Panc1 (cell line): ENCODE measurements at regions not wholly inside any gene's neighbourhood (a gene's known extent, or its start where the extent isn't known, plus 50 kb on each side); places are given as distances from the start of the nearest gene placed in this dataset.

Source experiments
- ATAC-seq: fragments of 200-7000 bp; cut with Tn5 transposase; 2 replicates; pipeline ENCODE4 v1.9.1; 2020; ENCODE audit warnings: mild to moderate bottlenecking, moderate library complexity
- BruUV-seq: library from RNA; stranded (reverse); fragments of 400-500 nt; replicated peaks from 2 replicates; lab custom pipeline; 2021; lab: Mats Ljungman, UMichigan
- CTCF ChIA-PET: fragments of 300-600 bp; sonication (Branson Sonifier 250); formaldehyde crosslinking; loops from one replicate; lab custom pipeline; 2022; ENCODE audit warnings: antibody characterized with exemption; lab: Charles Lee
- POLR2A ChIA-PET: fragments of 300-600 bp; sonication (Branson Sonifier 250); formaldehyde crosslinking; loops from one replicate; lab custom pipeline; 2022; ENCODE audit warnings: antibody characterized with exemption; lab: Charles Lee
- DNase-seq: peaks from one replicate; pipeline ENCODE4 v3.0.0-alpha.2; 2010; ENCODE audit warnings: low read depth, low spot score
- H3K27ac ChIP-seq: 2 replicates; pipeline ENCODE4 v1.5.1; 2011; ENCODE audit warnings: mild to moderate bottlenecking, low read length, inconsistent platforms
- H3K27me3 ChIP-seq: fragments of 200-500 bp; sonication (Bioruptor generic); 2 replicates; pipeline ENCODE4 v1.6.0; 2014; ENCODE audit warnings: low read length, inconsistent platforms; ENCODE audit not compliant: control insufficient read depth, insufficient read depth
- H3K36me3 ChIP-seq: fragments of 200-500 bp; sonication (Bioruptor generic); 2 replicates; pipeline ENCODE4 v1.5.1; 2014; ENCODE audit warnings: inconsistent platforms, mild to moderate bottlenecking, low read length, moderate library complexity; ENCODE audit not compliant: control insufficient read depth, insufficient read depth
- H3K4me1 ChIP-seq: 2 replicates; pipeline ENCODE4 v1.5.1; 2011; ENCODE audit warnings: inconsistent platforms, mild to moderate bottlenecking, low read length, moderate library complexity; ENCODE audit not compliant: control insufficient read depth, insufficient read depth
- H3K4me3 ChIP-seq, 2 experiments: 2 replicates each; pipeline ENCODE4 v1.5.1; 2011 to 2012; ENCODE audit warnings: low read depth in 2 of 2, low read length in 2 of 2, mild to moderate bottlenecking in 2 of 2, inconsistent platforms in 1 of 2, moderate library complexity in 1 of 2
- H3K9me3 ChIP-seq: fragments of 200-500 bp; sonication (Bioruptor generic); 2 replicates; pipeline ENCODE4 v1.5.1; 2014; ENCODE audit warnings: low read depth, mild to moderate bottlenecking, inconsistent platforms, low read length, moderate library complexity; ENCODE audit not compliant: control insufficient read depth, insufficient read depth
- POLR2AphosphoS5 ChIP-seq: IDR thresholded peaks from 2 replicates; pipeline ENCODE4 v1.6.1; 2012; ENCODE audit warnings: mild to moderate bottlenecking, low read depth, low read length, moderate library complexity
- SIN3A ChIP-seq: IDR thresholded peaks from 2 replicates; pipeline ENCODE4 v1.6.1; 2012; ENCODE audit warnings: low read depth, mild to moderate bottlenecking, low read length, moderate library complexity, borderline replicate concordance; ENCODE audit not compliant: insufficient read depth
- TCF7L2 ChIP-seq: IDR thresholded peaks from 2 replicates; pipeline ENCODE4 v1.6.1; 2011; ENCODE audit warnings: mild to moderate bottlenecking, low read depth, low read length, inconsistent platforms
- in situ Hi-C: cut with HindIII; loops from 2 replicates; pipeline ENCODE4 v1.10.0; 2016; ENCODE audit warnings: low sequenced_read_pairs, low pct_unique_long_range_greater_than_20kb
- intact Hi-C: fragments of 100-400 bp; cut with micrococcal nuclease; formaldehyde crosslinking; loops from one replicate; pipeline ENCODE4 v1.10.0; 2022; ENCODE audit not compliant: unreplicated experiment
- TF ChIP-seq, protein P1 (sequence below): fragments of 450-650 bp; IDR thresholded peaks from 2 replicates; pipeline ENCODE4 v1.5.1; 2017; ENCODE audit warnings: mild to moderate bottlenecking
- TF ChIP-seq, protein P2 (sequence below), 2 experiments: IDR thresholded peaks; 2 replicates each; pipeline ENCODE4 v1.6.1; 2011 to 2012; ENCODE audit warnings: low read depth in 2 of 2, control low read depth in 1 of 2, low read length in 1 of 2, mild to moderate bottlenecking in 1 of 2, moderate library complexity in 1 of 2; ENCODE audit not compliant: insufficient read depth in 1 of 2

GRCh38 chr6:93105017-93105416 is 314.3 kb downstream of the EPHA7 start:
- CTCF ChIA-PET, result no interaction called here
- H3K36me3 ChIP-seq, result no peaks in the 10 kb centered on the region
- H3K4me3 ChIP-seq, result no peak overlapping the region
- no peak overlapping the region for H3K27ac ChIP-seq
- TF ChIP-seq, protein P1, sequence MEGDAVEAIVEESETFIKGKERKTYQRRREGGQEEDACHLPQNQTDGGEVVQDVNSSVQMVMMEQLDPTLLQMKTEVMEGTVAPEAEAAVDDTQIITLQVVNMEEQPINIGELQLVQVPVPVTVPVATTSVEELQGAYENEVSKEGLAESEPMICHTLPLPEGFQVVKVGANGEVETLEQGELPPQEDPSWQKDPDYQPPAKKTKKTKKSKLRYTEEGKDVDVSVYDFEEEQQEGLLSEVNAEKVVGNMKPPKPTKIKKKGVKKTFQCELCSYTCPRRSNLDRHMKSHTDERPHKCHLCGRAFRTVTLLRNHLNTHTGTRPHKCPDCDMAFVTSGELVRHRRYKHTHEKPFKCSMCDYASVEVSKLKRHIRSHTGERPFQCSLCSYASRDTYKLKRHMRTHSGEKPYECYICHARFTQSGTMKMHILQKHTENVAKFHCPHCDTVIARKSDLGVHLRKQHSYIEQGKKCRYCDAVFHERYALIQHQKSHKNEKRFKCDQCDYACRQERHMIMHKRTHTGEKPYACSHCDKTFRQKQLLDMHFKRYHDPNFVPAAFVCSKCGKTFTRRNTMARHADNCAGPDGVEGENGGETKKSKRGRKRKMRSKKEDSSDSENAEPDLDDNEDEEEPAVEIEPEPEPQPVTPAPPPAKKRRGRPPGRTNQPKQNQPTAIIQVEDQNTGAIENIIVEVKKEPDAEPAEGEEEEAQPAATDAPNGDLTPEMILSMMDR, result no peak
- TF ChIP-seq, protein P2, sequence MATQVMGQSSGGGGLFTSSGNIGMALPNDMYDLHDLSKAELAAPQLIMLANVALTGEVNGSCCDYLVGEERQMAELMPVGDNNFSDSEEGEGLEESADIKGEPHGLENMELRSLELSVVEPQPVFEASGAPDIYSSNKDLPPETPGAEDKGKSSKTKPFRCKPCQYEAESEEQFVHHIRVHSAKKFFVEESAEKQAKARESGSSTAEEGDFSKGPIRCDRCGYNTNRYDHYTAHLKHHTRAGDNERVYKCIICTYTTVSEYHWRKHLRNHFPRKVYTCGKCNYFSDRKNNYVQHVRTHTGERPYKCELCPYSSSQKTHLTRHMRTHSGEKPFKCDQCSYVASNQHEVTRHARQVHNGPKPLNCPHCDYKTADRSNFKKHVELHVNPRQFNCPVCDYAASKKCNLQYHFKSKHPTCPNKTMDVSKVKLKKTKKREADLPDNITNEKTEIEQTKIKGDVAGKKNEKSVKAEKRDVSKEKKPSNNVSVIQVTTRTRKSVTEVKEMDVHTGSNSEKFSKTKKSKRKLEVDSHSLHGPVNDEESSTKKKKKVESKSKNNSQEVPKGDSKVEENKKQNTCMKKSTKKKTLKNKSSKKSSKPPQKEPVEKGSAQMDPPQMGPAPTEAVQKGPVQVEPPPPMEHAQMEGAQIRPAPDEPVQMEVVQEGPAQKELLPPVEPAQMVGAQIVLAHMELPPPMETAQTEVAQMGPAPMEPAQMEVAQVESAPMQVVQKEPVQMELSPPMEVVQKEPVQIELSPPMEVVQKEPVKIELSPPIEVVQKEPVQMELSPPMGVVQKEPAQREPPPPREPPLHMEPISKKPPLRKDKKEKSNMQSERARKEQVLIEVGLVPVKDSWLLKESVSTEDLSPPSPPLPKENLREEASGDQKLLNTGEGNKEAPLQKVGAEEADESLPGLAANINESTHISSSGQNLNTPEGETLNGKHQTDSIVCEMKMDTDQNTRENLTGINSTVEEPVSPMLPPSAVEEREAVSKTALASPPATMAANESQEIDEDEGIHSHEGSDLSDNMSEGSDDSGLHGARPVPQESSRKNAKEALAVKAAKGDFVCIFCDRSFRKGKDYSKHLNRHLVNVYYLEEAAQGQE (IDR thresholded peaks at IDR 0.05; ENCODE audit: insufficient read depth in 1 of 2, low read depth in 2 of 2, low read length in 1 of 2), result no peak
- TF ChIP-seq SIN3A, result no peak
- TF ChIP-seq POLR2AphosphoS5, result no peak
- TF ChIP-seq TCF7L2, result no peak
- H3K27me3 ChIP-seq, result no peaks in the 10 kb centered on the region
- H3K9me3 ChIP-seq, result no peaks in the 10 kb centered on the region
- POLR2A ChIA-PET, result no interaction called here
- in situ Hi-C loops, result no loop called here
- no peak for ATAC-seq
- BruUV-seq, result no TSS peak
- intact Hi-C loops, result no loop called here
- no peaks in the 10 kb centered on the region for H3K4me1 ChIP-seq
- DNase-seq, result no peak

- H3K4me3 ChIP-seq, result no peak overlapping the region
- ATAC-seq (no peak), DNase-seq (no peak)
- intact Hi-C loops (no loop called here), in situ Hi-C loops (no loop called here)
- ChIA-PET CTCF (no interaction called here), POLR2A (no interaction called here)
- TF ChIP-seq SIN3A (no peak), TCF7L2 (no peak), POLR2AphosphoS5 (no peak)
- TF ChIP-seq, protein P1, result no peak
- TF ChIP-seq, protein P2 (IDR thresholded peaks at IDR 0.05; ENCODE audit: insufficient read depth in 1 of 2, low read depth in 2 of 2, low read length in 1 of 2), result no peak
- H3K4me1 ChIP-seq, result no peaks in the 10 kb centered on the region
- H3K27me3 ChIP-seq, result no peaks in the 10 kb centered on the region
- no peak overlapping the region for H3K27ac ChIP-seq
- H3K36me3 ChIP-seq, result no peaks in the 10 kb centered on the region
- H3K9me3 ChIP-seq, result no peaks in the 10 kb centered on the region
- BruUV-seq, result no TSS peak
Measured at GRCh38 chr6:93104195-93104817, 315.1 kb downstream of the EPHA7 start.
